ENCODE measurements at regions not wholly inside any gene's neighbourhood (a gene's known extent, or its start where the extent isn't known, plus 50 kb on each side); places are given as distances from the start of the nearest gene placed in this dataset.
"Not testable (repeated sequence)": the region's sequence is repeated elsewhere in the genome, so short reads cannot be mapped to it uniquely, and the experiment has no call there.

DNA sequence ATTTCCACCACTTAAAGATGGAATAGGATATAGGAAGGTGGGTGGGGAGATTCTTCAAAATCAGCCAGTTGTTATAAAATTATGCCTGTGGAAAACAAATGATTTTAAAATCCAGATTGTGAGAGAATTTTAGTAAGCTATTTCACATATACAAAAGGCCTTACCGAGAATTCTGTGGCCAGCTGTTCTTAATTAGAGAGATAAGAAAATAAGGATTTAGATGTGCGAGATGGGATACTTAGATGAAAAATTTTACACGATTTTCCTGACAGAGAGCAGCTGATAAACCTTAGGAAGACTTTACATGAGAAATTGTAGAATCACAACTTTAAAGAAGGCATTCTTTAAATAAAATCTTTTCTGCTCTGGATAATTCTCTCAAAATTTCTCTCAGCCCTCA is 94.5 kb upstream of the IQCM start:
- H3K4me1 ChIP-seq (ENCODE audit: insufficient read depth), result no peaks in the 10 kb centered on the region
- no peak for DNase-seq (ENCODE audit: extremely low spot score)
- WGBS, result 57% methylated on average over 3 of the region's 3 CpGs
- no peak overlapping the region for H3K4me3 ChIP-seq (ENCODE audit: low read depth, low read length)
- no peak overlapping the region for H3K27ac ChIP-seq (ENCODE audit: low read depth)
- no peaks in the 10 kb centered on the region for H3K36me3 ChIP-seq (ENCODE audit: insufficient read depth)

DNA sequence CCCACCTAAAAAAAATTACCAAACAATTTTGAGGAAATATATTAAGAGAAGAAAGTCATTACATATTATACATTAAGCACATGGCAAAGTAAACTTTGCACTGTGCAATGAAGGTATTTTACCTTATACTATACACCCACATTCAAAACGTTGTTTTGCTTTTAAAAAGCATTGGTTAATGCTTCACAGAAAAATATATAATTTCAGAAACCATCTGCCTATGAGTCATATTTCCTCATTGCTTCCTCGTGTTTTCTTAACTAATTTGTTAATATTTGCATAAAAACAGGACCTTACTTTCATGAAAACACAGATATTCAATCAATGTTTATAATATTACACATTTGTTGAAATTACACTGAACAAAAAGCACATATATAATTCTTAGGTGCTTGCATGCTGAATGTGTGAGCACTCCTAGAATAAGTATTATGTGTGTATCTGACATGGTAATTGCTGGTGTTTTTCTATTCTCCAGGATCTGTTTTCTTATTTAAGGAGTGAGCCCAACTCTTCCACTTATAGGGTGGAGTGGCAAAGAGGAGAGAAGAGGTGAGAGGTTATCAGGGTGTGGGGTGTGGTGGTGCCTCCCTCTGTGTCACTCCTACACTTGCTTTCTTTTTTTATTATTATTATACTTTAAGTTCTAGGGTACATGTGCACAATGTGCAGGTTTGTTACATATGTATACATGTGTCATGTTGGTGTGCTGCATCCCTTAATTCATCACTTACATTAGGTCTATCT is 95.1 kb upstream of the IQCM start:
- H3K27ac ChIP-seq (ENCODE audit: low read depth), result no peak overlapping the region
- 40% methylated on average over 2 of the region's 2 CpGs for WGBS
- DNase-seq (ENCODE audit: extremely low spot score), result no peak

DNA sequence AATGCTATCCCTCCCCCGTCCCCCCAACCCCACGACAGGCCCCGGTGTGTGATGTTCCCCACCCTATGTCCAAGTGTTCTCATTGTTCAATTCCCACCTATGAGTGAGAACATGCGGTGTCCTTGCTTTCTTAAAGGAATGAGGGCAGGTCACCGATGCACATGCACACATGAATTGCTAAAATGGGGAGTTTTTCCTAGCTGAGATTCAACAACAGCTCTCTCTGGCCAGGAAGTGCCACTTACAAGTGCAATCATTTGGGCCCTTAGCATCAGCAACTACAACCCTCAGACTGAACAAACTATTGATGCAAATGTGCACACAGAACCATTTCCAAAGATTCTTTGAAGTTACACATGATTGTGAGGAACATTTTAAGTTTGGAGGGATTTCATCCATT is 95.7 kb upstream of the IQCM start:
- DNase-seq (ENCODE audit: extremely low spot score), result no peak
- H3K27ac ChIP-seq (ENCODE audit: low read depth), result no peak overlapping the region
- WGBS, result 92% methylated on average over 5 of the region's 5 CpGs

More for the DNA sequence above, 95.1 kb upstream of the IQCM start:
- Histone ChIP-seq H3K4me1 (ENCODE audit: insufficient read depth) (no peaks in the 10 kb centered on the region), H3K36me3 (ENCODE audit: insufficient read depth) (no peaks in the 10 kb centered on the region), H3K4me3 (ENCODE audit: low read depth, low read length) (no peak overlapping the region)

DNA sequence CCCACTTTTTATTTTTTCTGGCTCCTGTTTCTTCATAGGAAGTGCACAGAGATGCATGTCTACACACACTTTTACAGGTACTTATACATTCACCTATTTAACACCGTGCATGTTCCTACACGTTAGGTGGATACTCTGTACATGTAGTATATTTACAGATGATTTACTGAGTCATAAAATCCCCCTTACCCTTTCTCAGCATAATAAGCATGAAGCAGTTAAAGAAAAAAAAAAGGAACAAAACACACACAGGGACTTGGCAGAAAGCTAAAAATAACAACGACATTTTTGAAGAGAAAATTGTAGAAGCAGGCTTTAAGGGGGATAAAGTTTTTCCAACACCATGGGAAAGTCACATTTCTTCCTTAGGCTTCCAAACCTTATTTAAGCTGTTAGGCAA is 96.4 kb upstream of the IQCM start:
- WGBS, result 23% methylated on average over 3 of the region's 3 CpGs
- no peak for DNase-seq (ENCODE audit: extremely low spot score)
- Histone ChIP-seq H3K4me3 (ENCODE audit: low read depth, low read length) (no peak overlapping the region), H3K27ac (ENCODE audit: low read depth) (no peak overlapping the region), H3K4me1 (ENCODE audit: insufficient read depth) (no peaks in the 10 kb centered on the region), H3K36me3 (ENCODE audit: insufficient read depth) (no peaks in the 10 kb centered on the region)

More for the DNA sequence above, 95.7 kb upstream of the IQCM start:
- Histone ChIP-seq H3K4me3 (ENCODE audit: low read depth, low read length) (no peak overlapping the region), H3K36me3 (ENCODE audit: insufficient read depth) (no peaks in the 10 kb centered on the region), H3K4me1 (ENCODE audit: insufficient read depth) (no peaks in the 10 kb centered on the region)

DNA sequence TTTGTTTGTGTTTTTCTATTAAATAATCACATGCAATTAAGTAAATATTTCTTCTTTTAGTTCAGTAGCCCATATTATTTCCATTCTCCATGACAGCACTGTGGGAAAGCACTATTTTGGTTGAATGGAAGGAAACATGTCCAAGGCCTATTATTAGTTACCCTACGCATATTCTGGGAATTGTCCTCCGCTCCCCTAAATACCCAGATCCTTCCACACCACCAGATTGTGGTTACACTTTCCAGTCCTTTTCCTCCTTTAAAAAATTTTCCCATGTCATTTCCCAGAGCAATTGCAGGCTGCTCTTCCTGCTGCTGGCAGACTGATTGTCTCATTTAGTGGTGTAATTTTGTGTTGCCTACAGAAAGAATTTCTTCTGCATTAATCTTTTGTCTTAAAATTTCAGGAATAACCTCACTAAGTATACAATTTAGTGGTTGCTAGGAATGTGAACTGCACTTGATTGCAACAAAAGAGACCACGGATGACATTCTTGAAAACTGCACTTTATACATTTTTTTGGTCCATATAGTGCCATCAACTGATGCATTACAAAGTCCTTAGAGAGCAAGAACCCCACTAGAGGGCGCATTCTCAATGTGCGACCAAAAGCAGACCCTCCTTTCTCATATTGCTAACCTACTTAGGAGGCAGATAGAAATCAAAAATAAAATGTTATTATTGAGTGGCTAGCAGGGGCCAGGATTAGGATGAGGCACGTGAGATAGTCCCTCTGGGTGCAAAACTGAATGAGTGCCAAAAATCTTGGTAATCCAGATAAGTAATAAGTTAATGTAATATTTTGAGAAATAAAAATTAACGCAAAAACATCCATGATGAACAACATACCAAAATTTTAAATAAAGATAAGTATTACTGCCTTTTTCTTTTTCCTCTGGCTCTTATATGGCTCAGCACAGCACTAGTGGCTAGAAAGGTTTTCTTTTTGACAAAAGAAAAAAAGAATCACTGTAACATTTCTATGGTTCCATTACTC is 98.8 kb upstream of the IQCM start:
- Histone ChIP-seq H3K4me3 (ENCODE audit: low read depth, low read length) (no peak overlapping the region), H3K36me3 (ENCODE audit: insufficient read depth) (no peaks in the 10 kb centered on the region), H3K27ac (ENCODE audit: low read depth) (no peak overlapping the region), H3K4me1 (ENCODE audit: insufficient read depth) (no peaks in the 10 kb centered on the region)
- 58% methylated on average over 7 of the region's 7 CpGs for WGBS
- no peak for DNase-seq (ENCODE audit: extremely low spot score)

DNA sequence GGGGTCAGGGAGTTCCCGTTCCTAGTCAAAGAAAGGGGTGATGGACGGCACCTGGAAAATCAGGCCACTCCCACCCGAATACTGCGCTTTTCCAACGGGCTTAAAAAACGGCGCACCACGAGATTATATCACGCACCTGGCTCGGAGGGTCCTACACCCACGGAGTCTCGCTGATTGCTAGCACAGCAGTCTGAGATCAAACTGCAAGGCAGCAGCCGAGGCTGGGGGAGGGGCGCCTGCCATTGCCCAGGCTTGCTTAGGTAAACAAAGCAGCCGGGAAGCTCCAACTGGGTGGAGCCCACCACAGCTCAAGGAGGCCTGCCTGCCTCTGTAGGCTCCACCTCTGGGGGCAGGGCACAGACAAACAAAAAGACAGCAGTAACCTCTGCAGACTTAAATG is 100.1 kb upstream of the IQCM start:
- H3K4me3 ChIP-seq (ENCODE audit: low read depth, low read length); DNase-seq (ENCODE audit: extremely low spot score); H3K4me1 ChIP-seq (ENCODE audit: insufficient read depth); H3K36me3 ChIP-seq (ENCODE audit: insufficient read depth); H3K27ac ChIP-seq (ENCODE audit: low read depth): not testable (repeated sequence)
- 69% methylated on average over 15 of the region's 15 CpGs for WGBS

DNA sequence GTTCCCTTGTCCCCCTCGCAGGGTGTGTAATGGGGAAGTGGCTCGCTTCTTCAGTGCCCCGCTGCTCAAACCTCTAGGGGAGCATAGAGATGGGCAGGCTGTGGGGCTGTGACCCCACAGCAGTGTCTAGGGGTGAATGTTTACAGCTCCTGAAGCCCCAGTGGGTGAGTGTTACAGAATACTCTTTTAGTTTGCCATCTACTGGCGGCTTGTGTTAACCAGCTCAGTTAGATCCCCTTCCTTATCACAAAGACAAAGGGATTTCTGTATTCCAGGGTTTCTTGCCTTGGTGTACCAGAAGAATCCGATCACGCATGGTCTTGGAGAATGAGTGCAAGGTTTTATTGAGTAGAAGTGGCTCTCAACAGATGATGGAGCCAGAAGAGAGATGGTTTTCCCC is 108.1 kb upstream of the IQCM start:
- WGBS, result 94% methylated on average over 6 of the region's 6 CpGs
- Histone ChIP-seq H3K4me3 (ENCODE audit: low read depth, low read length) (no peak overlapping the region), H3K36me3 (ENCODE audit: insufficient read depth) (no peaks in the 10 kb centered on the region), H3K4me1 (ENCODE audit: insufficient read depth) (no peaks in the 10 kb centered on the region), H3K27ac (ENCODE audit: low read depth) (no peak overlapping the region)
- DNase-seq (ENCODE audit: extremely low spot score), result no peak

DNA sequence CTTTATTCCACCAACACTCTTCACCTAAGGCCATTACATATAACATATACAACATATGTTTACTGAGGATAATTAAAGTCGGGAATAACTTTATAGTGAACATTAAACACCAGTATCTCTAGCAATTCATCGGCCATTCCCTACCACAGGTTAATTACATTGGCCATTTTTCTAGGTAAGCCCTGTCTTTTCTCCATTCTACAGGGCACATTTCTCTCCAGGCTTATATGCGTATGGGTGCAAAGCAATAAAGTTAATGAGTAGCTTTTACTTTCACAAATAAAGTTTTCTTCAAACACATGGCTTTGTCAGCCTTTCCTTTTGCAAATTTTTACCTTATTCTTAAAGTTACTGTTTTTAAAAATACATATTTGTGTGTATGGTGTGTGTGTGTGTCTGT is 111.9 kb upstream of the IQCM start:
- DNase-seq (ENCODE audit: extremely low spot score), result no peak
- Histone ChIP-seq H3K27ac (ENCODE audit: low read depth) (no peak overlapping the region), H3K4me3 (ENCODE audit: low read depth, low read length) (no peak overlapping the region), H3K36me3 (ENCODE audit: insufficient read depth) (no peaks in the 10 kb centered on the region), H3K4me1 (ENCODE audit: insufficient read depth) (no peaks in the 10 kb centered on the region)
- WGBS, result 93% methylated on average over 3 of the region's 3 CpGs

DNA sequence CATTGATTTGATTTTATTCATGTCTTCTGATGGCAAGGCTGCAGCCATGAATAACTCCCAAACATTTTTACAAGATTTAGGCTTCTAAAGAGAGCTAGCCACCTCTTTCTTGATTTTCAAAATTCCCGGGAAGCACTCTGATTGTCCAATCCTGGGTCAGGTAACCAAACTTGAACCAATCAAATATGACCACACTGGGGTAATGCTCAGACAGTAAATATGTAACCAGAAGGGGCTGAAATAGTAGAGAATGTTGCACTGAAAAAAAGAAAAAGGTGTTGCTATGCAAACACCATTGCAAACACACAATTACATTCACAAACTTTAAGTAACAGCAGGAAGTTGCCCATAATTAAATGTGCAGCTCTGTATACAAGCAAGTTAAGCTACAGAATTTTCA is 112.9 kb upstream of the IQCM start:
- Histone ChIP-seq H3K4me3 (ENCODE audit: low read depth, low read length) (no peak overlapping the region), H3K36me3 (ENCODE audit: insufficient read depth) (no peaks in the 10 kb centered on the region), H3K27ac (ENCODE audit: low read depth) (no peak overlapping the region), H3K4me1 (ENCODE audit: insufficient read depth) (no peaks in the 10 kb centered on the region)
- WGBS, result 87% methylated on average over 1 of the region's 1 CpG
- DNase-seq (ENCODE audit: extremely low spot score), result no peak

DNA sequence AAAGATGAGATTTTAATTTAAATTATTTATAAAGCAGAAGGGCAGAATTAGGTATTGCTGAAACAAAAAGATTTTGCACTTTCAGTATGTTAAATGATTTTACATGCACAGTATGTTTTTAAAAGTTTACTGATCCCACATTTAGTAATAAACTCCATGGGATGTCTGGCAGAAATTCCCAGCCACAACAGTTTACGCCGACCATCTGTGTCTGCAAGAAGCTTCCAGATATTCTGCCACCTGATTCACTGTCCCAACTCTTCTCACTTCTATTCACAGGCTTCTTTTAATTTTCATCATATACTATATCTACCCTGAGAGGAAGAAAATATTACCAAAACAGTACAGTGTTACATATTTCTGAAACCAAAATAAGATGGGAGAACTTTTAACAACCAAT is 115.8 kb upstream of the IQCM start:
- no peak overlapping the region for H3K27ac ChIP-seq (ENCODE audit: low read depth)
- H3K4me1 ChIP-seq (ENCODE audit: insufficient read depth), result no peaks in the 10 kb centered on the region
- H3K4me3 ChIP-seq (ENCODE audit: low read depth, low read length), result no peak overlapping the region
- H3K36me3 ChIP-seq (ENCODE audit: insufficient read depth), result no peaks in the 10 kb centered on the region
- DNase-seq (ENCODE audit: extremely low spot score), result no peak
- 60% methylated on average over 2 of the region's 2 CpGs for WGBS

DNA sequence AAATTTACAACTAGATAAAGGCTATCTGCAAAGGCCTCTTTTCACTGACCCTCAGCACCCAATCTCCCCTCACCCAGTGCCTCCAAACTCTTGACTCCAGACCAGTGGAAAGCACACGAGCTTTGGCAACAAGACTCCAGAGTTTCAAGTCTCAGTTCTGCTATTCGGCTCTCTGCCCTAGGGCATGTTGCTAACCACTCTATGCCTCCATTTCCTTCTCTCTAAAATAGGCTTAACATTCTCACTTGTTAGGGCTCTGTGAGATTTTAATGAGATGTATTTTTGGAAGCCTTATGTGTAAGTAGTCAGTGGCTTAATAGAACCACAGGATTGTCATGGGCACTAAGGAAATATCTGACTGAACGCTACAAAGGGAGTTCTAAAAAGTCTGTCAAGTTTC is 116.5 kb upstream of the IQCM start:
- no peaks in the 10 kb centered on the region for H3K4me1 ChIP-seq (ENCODE audit: insufficient read depth)
- no peaks in the 10 kb centered on the region for H3K36me3 ChIP-seq (ENCODE audit: insufficient read depth)
- WGBS, result 83% methylated on average over 3 of the region's 3 CpGs
- no peak overlapping the region for H3K4me3 ChIP-seq (ENCODE audit: low read depth, low read length)
- H3K27ac ChIP-seq (ENCODE audit: low read depth), result no peak overlapping the region
- DNase-seq (ENCODE audit: extremely low spot score), result no peak

DNA sequence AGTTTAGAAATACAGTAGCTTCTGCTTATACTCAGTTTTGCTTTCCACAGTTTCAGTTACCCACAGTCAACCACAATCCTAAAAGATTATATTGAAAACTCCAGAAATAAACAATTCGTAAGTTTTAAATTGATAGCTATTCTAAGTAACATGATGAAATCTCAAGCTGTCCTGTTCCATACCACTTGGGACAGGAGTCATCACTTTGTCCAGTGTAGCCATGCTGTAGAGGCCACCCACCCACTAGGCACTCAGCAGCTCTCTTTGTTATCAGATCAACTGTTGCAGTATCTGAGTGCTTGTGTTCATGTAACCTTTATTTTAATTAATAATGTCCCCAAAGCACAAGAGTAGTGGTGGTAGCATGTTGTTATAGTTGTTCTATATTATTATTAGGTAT is 117.5 kb upstream of the IQCM start:
- WGBS, result 48% methylated on average over 1 of the region's 1 CpG
- DNase-seq (ENCODE audit: extremely low spot score), result no peak
- Histone ChIP-seq H3K27ac (ENCODE audit: low read depth) (no peak overlapping the region), H3K4me3 (ENCODE audit: low read depth, low read length) (no peak overlapping the region), H3K36me3 (ENCODE audit: insufficient read depth) (no peaks in the 10 kb centered on the region), H3K4me1 (ENCODE audit: insufficient read depth) (no peaks in the 10 kb centered on the region)

DNA sequence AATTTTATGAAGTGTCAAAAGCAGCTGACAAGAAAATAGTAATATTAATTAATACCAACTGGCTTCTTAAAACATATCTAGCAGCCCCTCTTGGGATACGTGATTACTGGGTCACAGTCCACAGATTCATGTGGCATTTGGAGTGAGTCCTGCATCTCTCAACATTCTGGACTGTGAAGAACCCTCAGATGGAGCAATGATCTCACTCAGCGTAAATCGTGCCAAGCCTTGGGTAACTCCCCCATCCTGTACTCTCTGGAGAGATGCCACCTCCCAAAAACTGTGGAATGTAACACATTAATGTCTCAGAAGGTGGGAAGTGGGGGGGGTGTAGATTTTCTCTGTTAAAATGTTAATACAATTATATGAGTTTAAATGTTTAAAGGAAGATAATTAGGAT is 118.2 kb upstream of the IQCM start:
- Histone ChIP-seq H3K4me1 (ENCODE audit: insufficient read depth) (no peaks in the 10 kb centered on the region), H3K27ac (ENCODE audit: low read depth) (no peak overlapping the region), H3K36me3 (ENCODE audit: insufficient read depth) (no peaks in the 10 kb centered on the region), H3K4me3 (ENCODE audit: low read depth, low read length) (no peak overlapping the region)
- 38% methylated on average over 3 of the region's 3 CpGs for WGBS
- no peak for DNase-seq (ENCODE audit: extremely low spot score)

DNA sequence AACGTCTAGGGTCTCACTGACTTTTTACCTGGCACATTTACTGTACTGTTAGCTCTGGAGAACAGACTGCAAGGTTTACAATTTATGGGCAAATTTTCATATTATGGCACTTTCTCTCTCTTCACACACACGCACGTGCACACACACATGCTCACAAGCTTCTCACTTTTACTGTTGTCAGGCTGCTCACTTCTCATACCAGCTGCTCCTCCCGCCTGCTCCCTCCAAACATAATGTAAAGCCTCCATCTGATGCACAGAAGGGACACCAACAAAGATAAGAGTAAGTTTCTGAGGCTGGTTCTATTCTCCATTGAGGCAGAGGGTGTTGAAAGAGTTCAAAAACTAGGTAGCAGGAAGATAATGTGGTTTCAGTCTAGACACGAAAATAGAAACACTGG is 128.9 kb upstream of the DCLK2 start:
- Histone ChIP-seq H3K27ac (ENCODE audit: low read depth) (no peak overlapping the region), H3K4me1 (ENCODE audit: insufficient read depth) (no peaks in the 10 kb centered on the region), H3K4me3 (ENCODE audit: low read depth, low read length) (no peak overlapping the region), H3K36me3 (ENCODE audit: insufficient read depth) (no peaks in the 10 kb centered on the region)
- DNase-seq (ENCODE audit: extremely low spot score), result no peak
- WGBS, result 75% methylated on average over 5 of the region's 5 CpGs
